Testis (tissue), 2 donors: ENCODE measurements at regions not wholly inside any gene's neighbourhood (a gene's known extent, or its start where the extent isn't known, plus 50 kb on each side); places are given as distances from the start of the nearest gene placed in this dataset.

Source experiments
- CTCF ChIP-seq, 3 experiments: fragments of 450-650 bp in 2 of 3; fragments of 200-600 bp in 1 of 3; sonication (generic) in 1 of 3; IDR thresholded peaks; one replicate each; pipeline ENCODE4 v1.5.1; 2016 to 2019; ENCODE audit warnings: antibody characterized with exemption in 3 of 3, mild to moderate bottlenecking in 2 of 3, moderate library complexity in 1 of 3
- POLR2A ChIP-seq: fragments of 450-650 bp; IDR thresholded peaks from one replicate; pipeline ENCODE4 v1.6.1; 2017; ENCODE audit warnings: antibody characterized with exemption, mild to moderate bottlenecking, moderate library complexity

- TF ChIP-seq CTCF (IDR thresholded peaks at IDR 0.05) (no peak), POLR2A (no peak)
Observed at GRCh38 chr11:71197096-71197495, 55.3 kb downstream of the SHANK2 start.
